WTC11 (cell line): ENCODE measurements at regions not wholly inside any gene's neighbourhood (a gene's known extent, or its start where the extent isn't known, plus 50 kb on each side); places are given as distances from the start of the nearest gene placed in this dataset.

Experiments
- ELF4 ChIP-seq: sonication (generic); formaldehyde crosslinking; IDR thresholded peaks from 2 replicates; pipeline ENCODE4 v1.8.1; 2022; ENCODE audit warnings: low read depth, mild to moderate bottlenecking, moderate library complexity, missing genetic modification reagents
- ESRRA ChIP-seq: sonication (generic); formaldehyde crosslinking; IDR thresholded peaks from 2 replicates; pipeline ENCODE4 v1.8.1; 2022; ENCODE audit warnings: mild to moderate bottlenecking, missing genetic modification reagents, borderline replicate concordance
- GABPB1 ChIP-seq: sonication (generic); formaldehyde crosslinking; IDR thresholded peaks from 2 replicates; pipeline ENCODE4 v1.8.1; 2023; ENCODE audit warnings: mild to moderate bottlenecking, missing genetic modification reagents
- SP1 ChIP-seq: sonication (generic); formaldehyde crosslinking; conservative IDR thresholded peaks from 2 replicates; pipeline ENCODE4 v1.8.1; 2022; ENCODE audit warnings: missing genetic modification reagents
- ZBTB21 ChIP-seq: sonication (generic); formaldehyde crosslinking; IDR thresholded peaks from 2 replicates; pipeline ENCODE4 v1.8.1; 2023; ENCODE audit warnings: mild to moderate bottlenecking, missing genetic modification reagents, borderline replicate concordance
- TF ChIP-seq, protein P1 (sequence below): fragments of 200-600 bp; IDR thresholded peaks from 2 replicates; pipeline ENCODE4 v1.8.0; 2022; ENCODE audit warnings: antibody characterized with exemption
- TF ChIP-seq, protein P2 (sequence below): sonication (generic); formaldehyde crosslinking; conservative IDR thresholded peaks from 2 replicates; pipeline ENCODE4 v1.8.1; 2022; ENCODE audit warnings: mild to moderate bottlenecking, missing genetic modification reagents
- TF ChIP-seq, protein P3 (sequence below): sonication (generic); formaldehyde crosslinking; IDR thresholded peaks from 2 replicates; pipeline ENCODE4 v1.8.1; 2023; ENCODE audit warnings: mild to moderate bottlenecking, missing genetic modification reagents, moderate library complexity
- TF ChIP-seq, protein P4 (sequence below): sonication (generic); formaldehyde crosslinking; IDR thresholded peaks from 2 replicates; pipeline ENCODE4 v1.8.1; 2022; ENCODE audit warnings: low read depth, missing genetic modification reagents, borderline replicate concordance
- TF ChIP-seq, protein P5 (sequence below): sonication (generic); formaldehyde crosslinking; IDR thresholded peaks from 2 replicates; pipeline ENCODE4 v1.8.1; 2023; ENCODE audit warnings: mild to moderate bottlenecking, missing genetic modification reagents
- TF ChIP-seq, protein P6 (sequence below): sonication (generic); formaldehyde crosslinking; IDR thresholded peaks from 2 replicates; pipeline ENCODE4 v1.8.1; 2022; ENCODE audit warnings: low read depth, mild to moderate bottlenecking, moderate library complexity, missing genetic modification reagents, borderline replicate concordance
- TF ChIP-seq, protein P7 (sequence below): sonication (generic); formaldehyde crosslinking; IDR thresholded peaks from 2 replicates; pipeline ENCODE4 v1.8.0; 2022; ENCODE audit warnings: mild to moderate bottlenecking, missing genetic modification reagents
- TF ChIP-seq, protein P8 (sequence below): sonication (generic); formaldehyde crosslinking; IDR thresholded peaks from 2 replicates; pipeline ENCODE4 v1.8.0; 2022; ENCODE audit warnings: mild to moderate bottlenecking, missing genetic modification reagents

DNA sequence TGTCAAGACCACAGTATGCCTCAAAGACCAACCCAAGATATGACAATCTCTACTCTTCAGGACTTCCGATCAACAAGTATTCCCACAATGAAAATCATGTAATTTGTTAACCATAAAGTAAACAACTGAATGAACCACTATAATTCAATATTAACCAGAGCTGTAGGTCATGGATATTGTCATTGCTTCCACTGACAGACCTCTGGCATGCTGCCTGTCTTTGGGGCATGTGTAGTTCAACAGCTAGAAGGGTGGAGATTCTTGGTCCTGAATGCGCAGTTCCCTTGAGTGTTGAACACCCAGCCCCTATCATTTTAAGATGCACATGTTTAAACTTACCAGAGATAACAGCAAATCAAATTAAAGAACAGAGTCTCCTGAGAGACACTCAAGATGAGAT lies 283.0 kb downstream of the CEMIP2 start:
- TF ChIP-seq, protein P1, sequence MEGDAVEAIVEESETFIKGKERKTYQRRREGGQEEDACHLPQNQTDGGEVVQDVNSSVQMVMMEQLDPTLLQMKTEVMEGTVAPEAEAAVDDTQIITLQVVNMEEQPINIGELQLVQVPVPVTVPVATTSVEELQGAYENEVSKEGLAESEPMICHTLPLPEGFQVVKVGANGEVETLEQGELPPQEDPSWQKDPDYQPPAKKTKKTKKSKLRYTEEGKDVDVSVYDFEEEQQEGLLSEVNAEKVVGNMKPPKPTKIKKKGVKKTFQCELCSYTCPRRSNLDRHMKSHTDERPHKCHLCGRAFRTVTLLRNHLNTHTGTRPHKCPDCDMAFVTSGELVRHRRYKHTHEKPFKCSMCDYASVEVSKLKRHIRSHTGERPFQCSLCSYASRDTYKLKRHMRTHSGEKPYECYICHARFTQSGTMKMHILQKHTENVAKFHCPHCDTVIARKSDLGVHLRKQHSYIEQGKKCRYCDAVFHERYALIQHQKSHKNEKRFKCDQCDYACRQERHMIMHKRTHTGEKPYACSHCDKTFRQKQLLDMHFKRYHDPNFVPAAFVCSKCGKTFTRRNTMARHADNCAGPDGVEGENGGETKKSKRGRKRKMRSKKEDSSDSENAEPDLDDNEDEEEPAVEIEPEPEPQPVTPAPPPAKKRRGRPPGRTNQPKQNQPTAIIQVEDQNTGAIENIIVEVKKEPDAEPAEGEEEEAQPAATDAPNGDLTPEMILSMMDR: no peak
- no peak for TF ChIP-seq ZBTB21
- TF ChIP-seq, protein P2, sequence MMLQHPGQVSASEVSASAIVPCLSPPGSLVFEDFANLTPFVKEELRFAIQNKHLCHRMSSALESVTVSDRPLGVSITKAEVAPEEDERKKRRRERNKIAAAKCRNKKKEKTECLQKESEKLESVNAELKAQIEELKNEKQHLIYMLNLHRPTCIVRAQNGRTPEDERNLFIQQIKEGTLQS (CRISPR knock-in tag): no peak
- TF ChIP-seq, protein P3, sequence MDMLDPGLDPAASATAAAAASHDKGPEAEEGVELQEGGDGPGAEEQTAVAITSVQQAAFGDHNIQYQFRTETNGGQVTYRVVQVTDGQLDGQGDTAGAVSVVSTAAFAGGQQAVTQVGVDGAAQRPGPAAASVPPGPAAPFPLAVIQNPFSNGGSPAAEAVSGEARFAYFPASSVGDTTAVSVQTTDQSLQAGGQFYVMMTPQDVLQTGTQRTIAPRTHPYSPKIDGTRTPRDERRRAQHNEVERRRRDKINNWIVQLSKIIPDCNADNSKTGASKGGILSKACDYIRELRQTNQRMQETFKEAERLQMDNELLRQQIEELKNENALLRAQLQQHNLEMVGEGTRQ: no peak
- TF ChIP-seq, protein P4, sequence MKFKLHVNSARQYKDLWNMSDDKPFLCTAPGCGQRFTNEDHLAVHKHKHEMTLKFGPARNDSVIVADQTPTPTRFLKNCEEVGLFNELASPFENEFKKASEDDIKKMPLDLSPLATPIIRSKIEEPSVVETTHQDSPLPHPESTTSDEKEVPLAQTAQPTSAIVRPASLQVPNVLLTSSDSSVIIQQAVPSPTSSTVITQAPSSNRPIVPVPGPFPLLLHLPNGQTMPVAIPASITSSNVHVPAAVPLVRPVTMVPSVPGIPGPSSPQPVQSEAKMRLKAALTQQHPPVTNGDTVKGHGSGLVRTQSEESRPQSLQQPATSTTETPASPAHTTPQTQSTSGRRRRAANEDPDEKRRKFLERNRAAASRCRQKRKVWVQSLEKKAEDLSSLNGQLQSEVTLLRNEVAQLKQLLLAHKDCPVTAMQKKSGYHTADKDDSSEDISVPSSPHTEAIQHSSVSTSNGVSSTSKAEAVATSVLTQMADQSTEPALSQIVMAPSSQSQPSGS (CRISPR knock-in tag): no peak
- TF ChIP-seq, protein P5, sequence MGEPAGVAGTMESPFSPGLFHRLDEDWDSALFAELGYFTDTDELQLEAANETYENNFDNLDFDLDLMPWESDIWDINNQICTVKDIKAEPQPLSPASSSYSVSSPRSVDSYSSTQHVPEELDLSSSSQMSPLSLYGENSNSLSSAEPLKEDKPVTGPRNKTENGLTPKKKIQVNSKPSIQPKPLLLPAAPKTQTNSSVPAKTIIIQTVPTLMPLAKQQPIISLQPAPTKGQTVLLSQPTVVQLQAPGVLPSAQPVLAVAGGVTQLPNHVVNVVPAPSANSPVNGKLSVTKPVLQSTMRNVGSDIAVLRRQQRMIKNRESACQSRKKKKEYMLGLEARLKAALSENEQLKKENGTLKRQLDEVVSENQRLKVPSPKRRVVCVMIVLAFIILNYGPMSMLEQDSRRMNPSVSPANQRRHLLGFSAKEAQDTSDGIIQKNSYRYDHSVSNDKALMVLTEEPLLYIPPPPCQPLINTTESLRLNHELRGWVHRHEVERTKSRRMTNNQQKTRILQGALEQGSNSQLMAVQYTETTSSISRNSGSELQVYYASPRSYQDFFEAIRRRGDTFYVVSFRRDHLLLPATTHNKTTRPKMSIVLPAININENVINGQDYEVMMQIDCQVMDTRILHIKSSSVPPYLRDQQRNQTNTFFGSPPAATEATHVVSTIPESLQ (CRISPR knock-in tag): no peak
- TF ChIP-seq ESRRA (CRISPR knock-in tag): no peak
- no peak for TF ChIP-seq GABPB1
- TF ChIP-seq SP1: no peak
- TF ChIP-seq, protein P6, sequence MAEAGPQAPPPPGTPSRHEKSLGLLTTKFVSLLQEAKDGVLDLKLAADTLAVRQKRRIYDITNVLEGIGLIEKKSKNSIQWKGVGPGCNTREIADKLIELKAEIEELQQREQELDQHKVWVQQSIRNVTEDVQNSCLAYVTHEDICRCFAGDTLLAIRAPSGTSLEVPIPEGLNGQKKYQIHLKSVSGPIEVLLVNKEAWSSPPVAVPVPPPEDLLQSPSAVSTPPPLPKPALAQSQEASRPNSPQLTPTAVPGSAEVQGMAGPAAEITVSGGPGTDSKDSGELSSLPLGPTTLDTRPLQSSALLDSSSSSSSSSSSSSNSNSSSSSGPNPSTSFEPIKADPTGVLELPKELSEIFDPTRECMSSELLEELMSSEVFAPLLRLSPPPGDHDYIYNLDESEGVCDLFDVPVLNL (CRISPR knock-in tag): no peak
- TF ChIP-seq, protein P7, sequence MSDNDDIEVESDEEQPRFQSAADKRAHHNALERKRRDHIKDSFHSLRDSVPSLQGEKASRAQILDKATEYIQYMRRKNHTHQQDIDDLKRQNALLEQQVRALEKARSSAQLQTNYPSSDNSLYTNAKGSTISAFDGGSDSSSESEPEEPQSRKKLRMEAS (CRISPR knock-in tag): no peak
- no peak for TF ChIP-seq ELF4 (CRISPR knock-in tag)
- TF ChIP-seq, protein P8, sequence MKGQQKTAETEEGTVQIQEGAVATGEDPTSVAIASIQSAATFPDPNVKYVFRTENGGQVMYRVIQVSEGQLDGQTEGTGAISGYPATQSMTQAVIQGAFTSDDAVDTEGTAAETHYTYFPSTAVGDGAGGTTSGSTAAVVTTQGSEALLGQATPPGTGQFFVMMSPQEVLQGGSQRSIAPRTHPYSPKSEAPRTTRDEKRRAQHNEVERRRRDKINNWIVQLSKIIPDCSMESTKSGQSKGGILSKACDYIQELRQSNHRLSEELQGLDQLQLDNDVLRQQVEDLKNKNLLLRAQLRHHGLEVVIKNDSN (CRISPR knock-in tag): no peak
